ENCODE measurements at regions not wholly inside any gene's neighbourhood (a gene's known extent, or its start where the extent isn't known, plus 50 kb on each side); places are given as distances from the start of the nearest gene placed in this dataset.

GRCh38 chr17:14581186-14581830 lies 280.4 kb downstream of the HS3ST3B1 start:
- TF ChIP-seq MYC (IDR thresholded peaks at IDR 0.05; ENCODE audit: low read depth, low read length) (no peak), CTCF (IDR thresholded peaks at IDR 0.05; ENCODE audit: low read depth, low read length) (no peak), MAX (IDR thresholded peaks at IDR 0.05; ENCODE audit: low read depth, low read length) (no peak)

Data from NB4 (cell line).